ENCODE measurements at regions not wholly inside any gene's neighbourhood (a gene's known extent, or its start where the extent isn't known, plus 50 kb on each side); places are given as distances from the start of the nearest gene placed in this dataset.

DNA sequence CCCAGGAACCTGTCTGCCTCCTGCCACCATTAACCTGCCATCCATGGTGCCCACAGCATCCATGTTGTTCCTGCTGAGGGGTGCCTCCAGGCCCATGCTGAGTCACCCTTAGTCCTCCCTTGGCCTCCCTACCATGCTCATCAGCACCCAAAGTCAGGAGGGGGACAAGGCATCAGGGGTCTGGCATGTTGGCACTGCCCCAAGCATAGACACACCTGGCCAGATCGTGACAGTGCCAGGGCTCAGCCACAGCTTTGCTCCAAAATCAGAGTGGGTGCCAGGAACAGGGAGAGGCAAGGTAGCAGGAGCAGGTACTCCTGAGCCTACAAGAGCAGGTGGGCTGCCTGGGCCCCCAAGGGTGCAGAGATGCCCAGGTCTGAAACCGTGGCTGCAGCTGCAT is 566.6 kb downstream of the TLE1 start:
- DNase-seq (ENCODE audit: low spot score in 2 of 2) = no peak
- intact Hi-C loops (cut with DNase I; ENCODE audit: low total_unique reads) = no loop called here
- H3K4me3 ChIP-seq (ENCODE audit: low read depth, poor library complexity, severe bottlenecking) = no peak overlapping the region
- WGBS, 2 donors = 82 to 84% methylated on average over 2 of the region's 2 CpGs
- TF ChIP-seq, protein P1, sequence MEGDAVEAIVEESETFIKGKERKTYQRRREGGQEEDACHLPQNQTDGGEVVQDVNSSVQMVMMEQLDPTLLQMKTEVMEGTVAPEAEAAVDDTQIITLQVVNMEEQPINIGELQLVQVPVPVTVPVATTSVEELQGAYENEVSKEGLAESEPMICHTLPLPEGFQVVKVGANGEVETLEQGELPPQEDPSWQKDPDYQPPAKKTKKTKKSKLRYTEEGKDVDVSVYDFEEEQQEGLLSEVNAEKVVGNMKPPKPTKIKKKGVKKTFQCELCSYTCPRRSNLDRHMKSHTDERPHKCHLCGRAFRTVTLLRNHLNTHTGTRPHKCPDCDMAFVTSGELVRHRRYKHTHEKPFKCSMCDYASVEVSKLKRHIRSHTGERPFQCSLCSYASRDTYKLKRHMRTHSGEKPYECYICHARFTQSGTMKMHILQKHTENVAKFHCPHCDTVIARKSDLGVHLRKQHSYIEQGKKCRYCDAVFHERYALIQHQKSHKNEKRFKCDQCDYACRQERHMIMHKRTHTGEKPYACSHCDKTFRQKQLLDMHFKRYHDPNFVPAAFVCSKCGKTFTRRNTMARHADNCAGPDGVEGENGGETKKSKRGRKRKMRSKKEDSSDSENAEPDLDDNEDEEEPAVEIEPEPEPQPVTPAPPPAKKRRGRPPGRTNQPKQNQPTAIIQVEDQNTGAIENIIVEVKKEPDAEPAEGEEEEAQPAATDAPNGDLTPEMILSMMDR (IDR thresholded peaks at IDR 0.05) = no peak
- TF ChIP-seq POLR2A (IDR thresholded peaks at IDR 0.05) = no peak

DNA sequence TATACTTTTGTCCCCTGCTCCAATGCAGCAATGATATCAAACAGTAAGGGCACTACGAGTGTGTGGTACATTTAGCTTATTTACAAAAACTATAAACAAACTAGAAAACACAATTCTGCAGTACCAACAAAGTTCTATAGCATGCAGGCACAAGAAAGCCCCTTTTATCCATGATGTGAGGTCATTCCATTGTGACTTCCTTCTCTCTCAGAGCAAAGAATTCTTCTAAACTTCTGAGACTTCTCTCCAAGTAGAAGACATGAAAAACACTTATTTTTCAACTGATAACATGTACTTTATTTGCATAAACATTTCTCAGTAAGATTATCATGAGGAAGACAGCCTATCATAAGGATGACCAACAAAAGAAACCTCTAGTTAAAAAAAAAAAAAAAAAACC is 569.8 kb downstream of the TLE1 start:
- intact Hi-C loops (cut with DNase I; ENCODE audit: low total_unique reads) = no loop called here
- TF ChIP-seq, protein P1 (IDR thresholded peaks at IDR 0.05) = no peak
- TF ChIP-seq POLR2A (IDR thresholded peaks at IDR 0.05) = no peak
- WGBS, 2 donors = 79 to 89% methylated on average over 1 of the region's 1 CpG
- H3K4me3 ChIP-seq (ENCODE audit: low read depth, poor library complexity, severe bottlenecking) = no peak overlapping the region
- DNase-seq (ENCODE audit: low spot score in 2 of 2) = no peak

- TF ChIP-seq POLR2A (IDR thresholded peaks at IDR 0.05) = no peak
- TF ChIP-seq, protein P1 (IDR thresholded peaks at IDR 0.05) = no peak
- WGBS, 2 donors = 96% methylated on average over 1 of the region's 1 CpG
- H3K4me3 ChIP-seq (ENCODE audit: low read depth, poor library complexity, severe bottlenecking) = no peak overlapping the region
- no peak for DNase-seq (ENCODE audit: low spot score in 2 of 2)
- intact Hi-C loops (cut with DNase I; ENCODE audit: low total_unique reads) = no loop called here
These were observed 570.9 kb downstream of the TLE1 start for GRCh38 chr9:81118416-81118815.

DNA sequence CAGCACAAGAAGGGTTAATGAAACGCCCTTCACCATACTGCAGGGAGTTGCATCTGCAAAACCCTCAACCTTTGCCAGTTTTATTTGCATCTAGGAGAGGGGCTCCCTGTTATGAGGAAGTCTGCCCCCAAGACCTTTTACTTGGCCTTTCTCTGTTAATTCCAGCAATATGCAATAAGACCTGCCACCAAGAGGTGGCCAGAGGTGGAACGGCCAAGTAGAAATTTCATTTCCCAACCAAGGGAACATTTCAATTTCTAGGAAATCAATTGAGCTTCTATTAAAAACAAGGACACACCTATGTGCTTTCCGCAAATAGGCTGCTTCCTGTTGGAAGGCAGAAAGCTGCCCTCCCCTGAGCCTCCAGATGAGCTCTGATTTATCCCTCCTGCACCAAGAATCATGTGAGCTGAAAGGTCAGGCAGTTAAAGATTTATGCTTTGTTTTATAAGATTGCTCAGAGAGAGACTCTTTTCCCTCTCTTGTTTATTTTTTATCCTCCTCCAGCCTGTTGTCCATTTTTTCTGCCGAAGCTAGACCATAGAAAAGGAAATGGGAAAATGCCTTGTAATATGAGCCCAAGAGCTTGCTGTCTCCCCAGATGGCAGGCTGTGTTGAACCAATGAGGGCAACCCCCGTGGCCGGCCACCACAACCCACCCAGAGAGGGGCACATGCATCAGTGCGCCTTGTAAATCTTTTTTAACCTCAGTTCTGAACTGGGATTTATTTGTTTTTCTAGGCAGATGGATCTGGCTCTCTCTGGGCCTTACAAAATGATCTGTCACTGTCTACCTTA is 572.8 kb downstream of the TLE1 start:
- intact Hi-C loops (cut with DNase I; ENCODE audit: low total_unique reads) = no loop called here
- 72 to 73% methylated on average over 7 of the region's 7 CpGs for WGBS, 2 donors
- no peak for TF ChIP-seq POLR2A (IDR thresholded peaks at IDR 0.05)
- TF ChIP-seq, protein P1 (IDR thresholded peaks at IDR 0.05) = no peak

GRCh38 chr9:81113453-81114124 is 575.8 kb downstream of the TLE1 start:
- no peak for DNase-seq (ENCODE audit: low spot score in 2 of 2)
- intact Hi-C loops (cut with DNase I; ENCODE audit: low total_unique reads) = no loop called here
- H3K4me3 ChIP-seq (ENCODE audit: low read depth, poor library complexity, severe bottlenecking) = no peak overlapping the region
- TF ChIP-seq, protein P1 (IDR thresholded peaks at IDR 0.05) = no peak
- no peak for TF ChIP-seq POLR2A (IDR thresholded peaks at IDR 0.05)
- WGBS, 2 donors = 57 to 58% methylated on average over 7 of the region's 7 CpGs

More for the DNA sequence above, 572.8 kb downstream of the TLE1 start:
- no peak for DNase-seq (ENCODE audit: low spot score in 2 of 2)
- H3K4me3 ChIP-seq (ENCODE audit: low read depth, poor library complexity, severe bottlenecking) = no peak overlapping the region
